ENCODE measurements at regions not wholly inside any gene's neighbourhood (a gene's known extent, or its start where the extent isn't known, plus 50 kb on each side); places are given as distances from the start of the nearest gene placed in this dataset.

GRCh38 chr4:126825083-126825482 lies 807.7 kb upstream of the INTU start:
- ATAC-seq (ENCODE audit: insufficient read depth, low FRiP score), result no peak
- TF ChIP-seq CTCF (IDR thresholded peaks at IDR 0.05; ENCODE audit: control extremely low read depth, extremely low read depth), result no peak
- no peaks in the 10 kb centered on the region for H3K36me3 ChIP-seq (ENCODE audit: control insufficient read depth in 4 of 4, insufficient read depth in 4 of 4, low read length in 4 of 4)
- H3K9me3 ChIP-seq (ENCODE audit: control insufficient read depth in 4 of 4, insufficient read depth in 3 of 4, low read length in 3 of 4), result peaks cover 0 to 4% (median 1%) of the 10 kb centered on the region in 4 donors
- 69 to 80% methylated on average over 3 of the region's 3 CpGs for WGBS, 2 donors
- H3K9ac ChIP-seq (ENCODE audit: insufficient read depth in 1 of 2, low read length in 2 of 2), result no peak overlapping the region
- no peak overlapping the region for H3K27ac ChIP-seq (ENCODE audit: low read depth in 1 of 2, low read length in 1 of 2)
- H3K4me1 ChIP-seq (ENCODE audit: control insufficient read depth in 5 of 5, insufficient read depth in 5 of 5, low read length in 5 of 5), result no peaks in the 10 kb centered on the region
- H3K27me3 ChIP-seq (ENCODE audit: control insufficient read depth in 3 of 3, insufficient read depth in 3 of 3, low read length in 2 of 3), result no peaks in the 10 kb centered on the region
- H3K4me3 ChIP-seq, result no peak overlapping the region
- DNase-seq, result no peak

GRCh38 chr4:126827669-126828068 lies 805.1 kb upstream of the INTU start:
- H3K9ac ChIP-seq (ENCODE audit: insufficient read depth in 1 of 2, low read length in 2 of 2), result no peak overlapping the region
- 83 to 88% methylated on average over 2 of the region's 2 CpGs for WGBS, 2 donors
- no peaks in the 10 kb centered on the region for H3K36me3 ChIP-seq (ENCODE audit: control insufficient read depth in 4 of 4, insufficient read depth in 4 of 4, low read length in 4 of 4)
- DNase-seq (no peak), ATAC-seq (ENCODE audit: insufficient read depth, low FRiP score) (no peak)
- TF ChIP-seq CTCF (IDR thresholded peaks at IDR 0.05; ENCODE audit: control extremely low read depth, extremely low read depth), result no peak
- H3K27ac ChIP-seq (ENCODE audit: low read depth in 1 of 2, low read length in 1 of 2), result no peak overlapping the region
- no peaks in the 10 kb centered on the region for H3K4me1 ChIP-seq (ENCODE audit: control insufficient read depth in 5 of 5, insufficient read depth in 5 of 5, low read length in 5 of 5)
- no peak overlapping the region for H3K4me3 ChIP-seq
- H3K9me3 ChIP-seq (ENCODE audit: control insufficient read depth in 4 of 4, insufficient read depth in 3 of 4, low read length in 3 of 4), result peaks cover 0 to 11% (median 5%) of the 10 kb centered on the region in 4 donors
- no peaks in the 10 kb centered on the region for H3K27me3 ChIP-seq (ENCODE audit: control insufficient read depth in 3 of 3, insufficient read depth in 3 of 3, low read length in 2 of 3)

GRCh38 chr4:126834854-126835253 lies 797.9 kb upstream of the INTU start:
- DNase-seq (no peak), ATAC-seq (ENCODE audit: insufficient read depth, low FRiP score) (no peak)
- Histone ChIP-seq H3K27me3 (ENCODE audit: control insufficient read depth in 3 of 3, insufficient read depth in 3 of 3, low read length in 2 of 3) (no peaks in the 10 kb centered on the region), H3K9ac (ENCODE audit: insufficient read depth in 1 of 2, low read length in 2 of 2) (no peak overlapping the region), H3K27ac (ENCODE audit: low read depth in 1 of 2, low read length in 1 of 2) (no peak overlapping the region), H3K36me3 (ENCODE audit: control insufficient read depth in 4 of 4, insufficient read depth in 4 of 4, low read length in 4 of 4) (no peaks in the 10 kb centered on the region), H3K9me3 (ENCODE audit: control insufficient read depth in 4 of 4, insufficient read depth in 3 of 4, low read length in 3 of 4) (peaks cover 0 to 15% (median 7%) of the 10 kb centered on the region in 4 donors), H3K4me3 (no peak overlapping the region), H3K4me1 (ENCODE audit: control insufficient read depth in 5 of 5, insufficient read depth in 5 of 5, low read length in 5 of 5) (peaks cover 0 to 8% (median 0%) of the 10 kb centered on the region in 5 donors)
- TF ChIP-seq CTCF (IDR thresholded peaks at IDR 0.05; ENCODE audit: control extremely low read depth, extremely low read depth), result no peak

Data from lung (tissue), 11 donors.